HG02678 (cell line): ENCODE measurements at regions not wholly inside any gene's neighbourhood (a gene's known extent, or its start where the extent isn't known, plus 50 kb on each side); places are given as distances from the start of the nearest gene placed in this dataset.

ENCODE experiments used
- ATAC-seq: cut with Tn5 transposase; IDR thresholded peaks from one replicate; pipeline ENCODE4 v1.9.1; 2021; ENCODE audit warnings: mild to moderate bottlenecking, moderate library complexity; ENCODE audit not compliant: unreplicated experiment

DNA sequence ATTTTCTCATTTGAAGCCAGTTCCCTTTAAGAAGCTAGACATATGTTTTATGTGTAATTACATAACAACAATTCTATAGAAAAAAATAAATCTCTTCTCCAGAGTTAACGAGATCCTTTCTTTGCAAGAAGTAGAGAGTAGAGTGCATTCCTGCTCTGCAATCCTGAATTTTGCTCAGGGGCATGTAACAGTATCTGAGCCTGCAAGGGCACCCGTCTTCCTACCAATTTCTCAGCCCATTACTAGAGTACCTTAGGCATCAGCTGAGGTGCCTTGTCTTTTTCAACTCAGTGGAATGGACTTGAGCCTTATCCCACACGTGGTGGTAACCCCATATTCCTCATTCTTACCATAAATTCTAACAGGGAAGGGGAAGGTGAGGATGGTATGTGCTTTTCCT is 205.9 kb downstream of the IKZF2 start:
- no peak for ATAC-seq

DNA sequence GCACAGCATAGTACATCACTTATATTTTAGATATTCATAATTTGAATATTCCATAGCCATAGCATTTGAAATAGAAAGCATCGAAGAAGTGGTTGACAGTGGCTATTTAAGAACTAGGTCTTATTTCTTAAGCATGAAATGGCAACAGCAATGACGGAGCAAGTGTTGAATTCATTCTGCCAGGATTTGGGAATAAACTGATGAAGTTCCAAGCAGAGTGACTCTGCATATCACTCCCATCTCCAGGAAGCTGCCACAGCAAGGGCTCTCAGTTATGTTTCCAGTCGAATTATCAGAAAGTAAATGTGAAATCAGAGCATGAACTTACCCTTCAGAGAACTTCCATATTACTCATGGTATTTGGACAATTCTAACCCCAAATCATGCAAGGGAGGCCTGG is 208.1 kb downstream of the IKZF2 start:
- no peak for ATAC-seq

DNA sequence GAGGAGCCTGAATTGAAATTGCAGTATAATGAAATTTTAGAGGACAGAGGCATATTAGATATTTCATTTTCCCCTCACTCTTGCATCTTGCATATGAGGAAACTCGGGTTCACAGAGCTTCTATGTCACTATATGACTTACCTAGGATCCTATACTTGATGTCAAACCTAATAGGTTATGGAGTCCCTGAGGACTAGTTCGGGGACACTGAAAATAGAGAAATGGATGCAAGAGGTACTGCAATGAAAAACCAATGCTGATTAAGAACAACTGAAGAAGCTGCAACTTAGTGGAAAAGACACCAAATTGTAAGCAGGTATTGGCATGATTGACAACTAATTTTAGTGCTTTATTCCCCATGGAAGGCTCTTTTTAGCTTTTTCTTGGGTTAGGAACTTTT is 210.1 kb downstream of the IKZF2 start:
- no peak for ATAC-seq

DNA sequence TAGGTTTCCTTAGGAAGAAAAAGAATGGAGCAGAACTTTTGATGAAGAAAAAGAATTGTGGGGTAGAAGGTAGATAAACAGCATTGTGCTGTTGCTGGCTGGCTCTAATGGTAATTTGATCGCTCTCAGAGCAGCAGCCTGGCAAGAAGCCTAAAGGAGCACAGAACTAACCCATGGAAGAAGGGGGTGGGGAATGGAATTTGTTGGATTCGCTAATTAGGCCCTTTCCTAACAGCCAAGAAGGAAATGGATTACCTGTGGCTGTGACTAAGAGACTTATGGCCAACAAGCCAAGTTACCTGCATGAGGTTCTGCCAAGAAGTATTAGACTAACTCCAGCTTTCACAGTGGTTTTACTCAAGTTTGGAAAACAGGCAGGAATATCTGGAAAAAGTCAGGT is 210.6 kb downstream of the IKZF2 start:
- no peak for ATAC-seq

GRCh38 chr2:212939777-212940531 is 211.5 kb downstream of the IKZF2 start:
- no peak for ATAC-seq

- ATAC-seq: no peak
Observed at GRCh38 chr2:212938144-212938793, 213.1 kb downstream of the IKZF2 start.

DNA sequence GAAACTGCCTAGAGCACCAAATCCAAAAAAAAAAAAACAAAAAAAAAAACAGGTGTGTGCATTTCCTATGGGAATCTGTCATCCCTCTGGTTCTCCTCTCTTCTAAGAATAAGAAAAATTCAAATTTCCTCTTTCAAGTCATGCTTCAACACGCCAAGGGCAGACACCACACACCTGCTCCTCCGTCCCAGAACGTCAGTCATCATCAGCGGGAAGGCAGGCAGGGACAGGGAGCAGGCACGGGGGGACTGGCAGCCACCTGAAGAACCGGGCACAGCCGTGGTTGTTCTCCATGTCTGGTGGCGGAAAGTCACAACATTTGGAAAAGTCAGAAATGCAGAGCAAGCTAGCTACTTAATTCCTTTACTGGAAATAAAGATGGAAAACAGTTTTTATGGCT is 214.8 kb downstream of the IKZF2 start:
- no peak for ATAC-seq

- ATAC-seq: no peak
Observed at GRCh38 chr2:212935752-212936151, 215.7 kb downstream of the IKZF2 start.

DNA sequence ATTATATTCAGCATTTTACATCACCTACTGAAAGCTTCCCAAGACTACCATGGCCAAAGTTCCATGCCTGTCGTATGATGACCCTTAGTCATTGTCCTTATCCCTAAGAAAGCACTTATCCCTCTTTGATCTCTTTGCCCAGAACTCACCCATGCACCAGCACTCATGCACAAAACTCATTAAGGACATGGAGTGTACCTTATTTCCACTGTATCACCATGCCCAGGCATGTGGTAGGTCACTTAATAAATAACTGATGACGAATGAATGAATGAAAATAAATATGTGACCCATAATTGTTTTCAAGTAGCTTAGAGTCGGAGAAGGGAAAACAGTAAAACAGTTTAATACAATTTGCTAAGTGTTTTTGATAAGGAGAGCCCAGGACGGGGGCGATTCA is 220.1 kb downstream of the IKZF2 start:
- no peak for ATAC-seq

- no peak for ATAC-seq
Observed at GRCh38 chr2:212930556-212931260, 220.7 kb downstream of the IKZF2 start.

DNA sequence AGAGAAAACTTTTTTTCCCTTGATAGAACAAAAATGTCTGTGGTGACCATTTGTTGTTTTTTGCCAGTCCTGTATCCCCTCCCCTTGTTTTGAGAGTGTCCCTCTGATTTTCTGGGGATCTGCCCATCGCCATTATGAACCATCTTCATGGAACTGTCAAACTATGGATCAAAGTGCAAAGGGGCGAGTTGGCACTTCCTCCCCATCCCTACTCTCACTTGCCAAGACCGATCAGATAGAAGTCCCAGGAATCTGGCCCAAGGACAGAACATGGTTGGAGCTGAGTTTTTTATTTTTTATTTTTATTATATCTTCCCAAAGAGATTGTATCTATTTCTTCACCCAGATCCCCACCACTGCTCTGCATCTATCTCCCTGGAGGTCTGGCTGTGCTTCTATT is 221.4 kb downstream of the IKZF2 start:
- ATAC-seq: no peak

GRCh38 chr2:212929116-212929515 is 222.3 kb downstream of the IKZF2 start:
- no peak for ATAC-seq

GRCh38 chr2:212928681-212929080 is 222.7 kb downstream of the IKZF2 start:
- no peak for ATAC-seq

DNA sequence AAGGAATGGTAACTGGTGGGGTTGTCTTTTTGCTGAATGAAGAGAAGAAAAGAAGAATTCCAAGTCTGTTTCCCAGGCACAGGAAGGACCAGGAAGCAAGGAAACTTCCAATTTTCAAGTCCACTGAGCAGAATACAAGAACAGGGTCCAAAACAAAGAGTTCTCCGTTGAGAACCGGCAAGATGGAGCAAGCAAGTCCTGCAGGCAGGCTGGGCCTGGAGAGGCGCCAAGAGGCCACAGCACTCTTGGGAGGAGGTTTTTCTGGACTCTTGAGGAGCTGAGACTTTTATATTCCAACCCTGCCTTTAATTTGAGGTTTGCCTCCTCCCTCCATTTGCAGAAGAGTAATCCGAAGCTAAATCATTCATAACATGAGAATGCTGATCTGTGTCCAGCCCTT is 224.5 kb downstream of the IKZF2 start:
- no peak for ATAC-seq

GRCh38 chr2:212923393-212923792 is 228.0 kb downstream of the IKZF2 start:
- no peak for ATAC-seq

DNA sequence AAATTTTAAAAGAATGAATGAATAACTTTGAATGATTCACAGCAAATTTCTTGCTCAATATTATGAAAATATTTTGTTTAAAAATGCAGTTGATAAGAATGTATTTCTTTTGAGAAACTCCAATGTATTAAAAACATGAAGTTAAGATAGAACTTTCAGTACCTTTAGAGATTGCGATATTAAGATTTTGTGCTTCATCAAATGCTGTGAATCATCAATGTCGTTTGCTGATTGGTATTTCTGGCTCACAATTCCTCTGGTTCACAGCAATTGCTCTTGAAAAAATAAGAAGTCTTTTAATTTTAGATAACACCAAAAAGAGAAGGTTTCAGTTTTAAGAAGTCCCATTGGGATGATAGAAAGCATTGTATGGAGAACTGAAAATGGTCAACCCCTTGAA is 228.7 kb downstream of the IKZF2 start:
- no peak for ATAC-seq

DNA sequence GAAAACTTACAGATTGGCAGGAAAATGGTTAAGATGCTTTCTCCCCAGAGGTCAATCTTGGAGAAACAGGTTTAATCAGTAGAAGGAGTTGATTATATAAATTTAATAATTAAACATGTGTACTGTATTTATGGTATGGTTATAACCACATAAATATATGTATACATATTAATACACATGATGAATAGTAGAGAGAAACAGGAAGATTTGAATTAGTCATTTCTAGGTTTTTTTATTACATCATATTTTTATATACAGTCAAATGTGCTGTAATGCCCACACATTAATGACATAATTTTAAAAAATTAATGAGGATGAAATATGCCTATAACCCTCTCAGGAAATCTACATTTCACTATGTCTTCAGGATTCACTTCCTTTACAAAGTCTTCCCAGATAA is 229.7 kb downstream of the IKZF2 start:
- no peak for ATAC-seq

DNA sequence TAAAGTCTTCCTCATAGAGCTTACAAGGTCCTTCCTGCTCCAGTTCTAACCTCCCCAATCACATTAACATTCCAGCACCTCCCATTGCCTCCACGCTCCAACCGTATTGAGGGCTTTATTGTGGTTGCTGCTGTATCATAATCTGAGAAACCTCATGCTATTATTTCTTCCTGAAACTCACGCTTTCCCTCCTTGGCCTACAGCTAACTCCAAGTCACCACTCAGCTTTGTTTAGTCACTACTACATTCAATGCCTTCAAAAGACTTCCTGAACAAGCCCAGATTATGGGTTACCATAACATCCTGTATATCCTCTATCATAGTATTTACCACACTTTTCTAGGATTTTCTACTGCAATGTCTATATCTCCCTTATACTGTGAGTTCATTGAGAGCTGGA is 230.4 kb downstream of the IKZF2 start:
- no peak for ATAC-seq

GRCh38 chr2:212919238-212919637 is 232.2 kb downstream of the IKZF2 start:
- ATAC-seq: no peak

GRCh38 chr2:212918336-212918735 is 233.1 kb downstream of the IKZF2 start:
- ATAC-seq: no peak

DNA sequence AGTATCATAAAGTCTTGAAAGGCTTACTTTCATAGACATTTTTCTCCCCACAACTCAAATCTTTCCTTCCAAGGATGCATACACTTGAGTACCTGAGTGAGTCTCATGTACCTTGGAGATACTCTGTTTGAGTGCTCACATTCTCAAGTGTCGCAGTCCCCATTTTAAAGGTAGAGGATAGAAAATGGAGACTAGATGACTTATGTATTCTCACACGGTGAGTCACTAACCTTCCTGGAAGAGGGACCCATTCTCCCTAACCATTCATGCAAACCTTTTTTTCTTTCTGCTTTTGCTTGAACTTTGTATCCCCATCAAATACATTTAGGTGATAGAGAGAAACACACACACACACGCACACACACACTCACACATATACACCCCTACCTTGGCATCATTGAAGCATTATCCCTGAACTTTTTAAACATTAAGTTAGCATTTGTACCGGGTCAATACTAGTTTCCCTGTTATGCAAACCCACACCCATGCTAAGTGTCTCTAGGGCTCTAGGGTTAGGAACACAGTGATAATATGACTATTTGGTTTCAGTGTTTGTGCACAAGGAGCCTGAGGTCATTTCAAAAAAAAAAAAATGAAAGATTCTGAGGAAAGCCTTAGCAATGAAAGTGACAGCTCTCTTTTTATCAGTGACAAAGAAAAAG is 236.2 kb downstream of the IKZF2 start:
- ATAC-seq: peak; percentile 38

GRCh38 chr2:212914392-212914791 is 237.0 kb downstream of the IKZF2 start:
- ATAC-seq: no peak
